ENCODE measurements at regions not wholly inside any gene's neighbourhood (a gene's known extent, or its start where the extent isn't known, plus 50 kb on each side); places are given as distances from the start of the nearest gene placed in this dataset.

DNA sequence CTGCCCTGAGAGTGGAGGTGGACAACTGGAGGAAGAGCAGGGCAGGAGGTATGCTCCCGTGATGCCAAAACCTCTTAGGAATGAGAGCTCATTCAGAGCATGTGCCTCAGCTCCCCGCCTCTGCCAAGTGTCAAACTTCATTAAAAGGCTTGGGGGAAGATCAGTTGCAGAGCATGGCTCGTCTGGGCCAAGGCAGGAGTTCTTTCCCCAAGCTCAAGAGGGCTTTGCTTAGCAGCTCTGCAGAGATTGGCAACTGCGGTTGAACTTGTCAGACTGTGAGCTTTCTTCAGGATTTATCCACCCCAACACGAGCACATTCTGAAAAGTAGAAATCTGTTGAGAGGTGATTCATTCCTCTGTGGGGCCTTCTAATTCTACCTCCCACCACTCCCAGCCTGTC is 248.1 kb downstream of the HS3ST3A1 start:
- no peak for DNase-seq (ENCODE audit: low read depth)

DNA sequence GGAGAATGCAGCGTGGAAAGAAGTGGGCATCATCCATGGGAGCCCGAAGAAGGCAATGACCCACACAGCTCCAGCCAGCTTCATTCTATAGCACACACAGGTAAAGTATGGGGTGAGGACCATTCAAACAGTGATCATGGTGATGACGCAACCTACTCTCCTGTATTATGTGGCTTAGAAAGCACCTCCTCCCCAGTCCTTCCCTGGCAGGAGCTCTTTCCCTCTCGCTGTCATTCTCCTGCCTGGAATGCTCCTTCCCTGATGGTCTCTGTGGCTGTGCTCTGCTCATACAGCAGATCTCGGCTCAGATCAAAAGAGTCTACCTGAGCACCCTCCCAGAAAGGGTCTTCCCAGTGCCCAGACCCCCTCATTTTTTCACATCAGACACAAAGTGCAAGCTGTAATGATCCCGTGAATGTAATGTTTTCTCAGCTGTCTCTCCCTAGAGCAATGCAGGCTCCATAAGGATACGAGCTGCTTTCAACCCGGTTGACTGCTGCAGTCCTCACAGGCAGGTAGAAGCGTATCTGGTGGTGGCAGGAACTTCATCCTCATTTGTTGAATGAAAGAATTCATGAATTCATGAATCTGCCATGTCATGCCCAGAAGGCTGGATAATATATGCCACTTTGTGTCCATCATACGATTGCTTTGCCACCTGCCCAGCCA is 248.8 kb downstream of the HS3ST3A1 start:
- no peak for DNase-seq (ENCODE audit: low read depth)

DNA sequence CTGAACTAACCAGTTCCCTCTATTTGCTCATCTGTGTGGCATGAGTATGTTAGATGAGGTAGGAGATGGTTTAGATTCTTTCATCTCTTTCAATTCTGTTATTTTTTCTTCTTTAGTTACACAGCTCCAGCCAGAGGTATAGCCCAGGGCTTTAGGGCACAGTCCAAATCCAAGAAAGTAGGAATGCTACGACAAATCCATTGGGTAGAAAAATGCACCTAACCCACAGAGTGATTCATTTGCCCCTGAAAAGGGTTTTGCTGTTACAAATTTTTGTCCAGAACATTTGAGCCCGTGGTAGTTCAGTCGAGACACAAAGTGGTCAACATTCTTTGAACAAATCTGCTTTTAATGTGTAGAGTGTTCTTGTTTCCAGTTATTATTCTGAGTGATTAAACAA is 250.7 kb downstream of the HS3ST3A1 start:
- peak; percentile 19 for DNase-seq (ENCODE audit: low read depth)

DNA sequence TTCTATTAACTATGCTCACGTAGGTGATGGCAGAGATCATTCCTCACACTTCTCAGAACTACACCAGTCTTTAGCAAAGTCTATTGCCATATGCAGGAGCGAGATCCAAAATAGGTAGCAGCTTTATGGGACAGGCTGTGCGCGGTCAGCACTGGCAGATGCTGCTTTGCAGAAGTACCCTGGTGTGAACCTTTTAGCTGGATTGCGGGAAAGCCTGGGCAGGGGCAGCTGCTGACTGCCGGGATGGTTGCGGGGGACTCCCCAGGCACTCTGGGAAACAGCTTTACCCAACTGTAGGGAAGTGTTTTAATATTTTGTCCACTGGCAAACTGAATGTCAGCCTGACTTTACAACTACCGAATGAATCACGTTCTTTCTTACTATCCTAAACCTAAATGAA is 251.3 kb downstream of the HS3ST3A1 start:
- no peak for DNase-seq (ENCODE audit: low read depth)

DNA sequence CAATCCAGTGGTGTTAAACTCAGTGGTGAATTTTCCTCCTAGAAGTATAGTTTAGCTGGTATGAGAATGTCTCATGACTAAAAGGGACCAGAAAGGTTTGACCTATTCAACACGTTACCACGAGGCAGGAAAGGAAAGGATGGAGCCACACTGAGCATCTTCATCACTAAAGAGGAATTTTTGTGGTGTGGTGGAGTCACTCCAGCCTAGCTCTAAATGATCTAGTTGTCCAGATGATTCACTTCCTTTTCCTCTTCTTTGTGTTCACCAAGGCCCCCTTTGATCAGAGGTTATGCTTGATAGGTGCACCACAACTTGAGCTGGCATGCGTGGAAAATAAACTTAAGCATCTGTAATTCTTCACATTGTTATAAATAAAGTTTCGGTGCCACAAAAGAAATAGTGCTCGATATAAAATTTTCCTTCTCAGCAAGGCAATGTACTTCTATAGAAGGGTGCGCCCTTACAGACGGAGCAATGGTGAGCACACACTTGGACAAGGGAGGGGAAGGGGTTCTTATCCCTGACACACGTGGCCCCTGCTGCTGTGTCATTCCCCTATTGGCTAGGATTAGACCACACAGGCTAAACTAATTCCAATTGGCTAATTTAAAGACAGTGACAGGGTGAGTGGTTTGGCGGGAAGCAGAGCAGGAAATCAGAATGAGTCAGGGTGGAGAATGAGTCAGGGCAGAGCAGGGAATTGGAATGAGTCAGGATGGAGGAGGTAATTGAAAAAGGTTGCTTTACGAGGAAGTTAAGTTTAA is 254.6 kb downstream of the HS3ST3A1 start:
- peak; percentile 87 for DNase-seq (ENCODE audit: low read depth)

DNA sequence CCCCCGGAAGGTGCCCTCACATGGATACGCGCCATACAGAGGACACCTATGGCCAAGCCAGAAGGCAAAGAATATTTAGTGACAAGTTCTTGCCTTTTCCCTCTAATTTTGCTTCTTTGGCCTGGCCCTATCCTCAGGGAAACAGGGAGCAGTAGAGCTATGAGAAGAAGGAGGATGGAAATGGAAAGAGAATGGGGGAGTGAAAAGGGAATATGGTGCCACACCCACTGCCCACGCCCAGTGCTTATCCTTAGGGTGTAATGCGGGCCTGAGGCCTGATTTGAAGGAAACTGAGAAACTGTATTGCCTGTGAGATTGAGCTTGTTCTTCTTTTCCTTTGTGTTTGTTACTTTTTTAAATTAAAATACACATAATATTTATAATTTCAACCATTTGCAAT is 255.1 kb downstream of the HS3ST3A1 start:
- no peak for DNase-seq (ENCODE audit: low read depth)

- peak; percentile 94 for DNase-seq (ENCODE audit: low read depth)
Observed at GRCh38 chr17:13346081-13346533, 255.6 kb downstream of the HS3ST3A1 start.

GRCh38 chr17:13338421-13338820 is 263.3 kb downstream of the HS3ST3A1 start:
- DNase-seq (ENCODE audit: low read depth): no peak

DNA sequence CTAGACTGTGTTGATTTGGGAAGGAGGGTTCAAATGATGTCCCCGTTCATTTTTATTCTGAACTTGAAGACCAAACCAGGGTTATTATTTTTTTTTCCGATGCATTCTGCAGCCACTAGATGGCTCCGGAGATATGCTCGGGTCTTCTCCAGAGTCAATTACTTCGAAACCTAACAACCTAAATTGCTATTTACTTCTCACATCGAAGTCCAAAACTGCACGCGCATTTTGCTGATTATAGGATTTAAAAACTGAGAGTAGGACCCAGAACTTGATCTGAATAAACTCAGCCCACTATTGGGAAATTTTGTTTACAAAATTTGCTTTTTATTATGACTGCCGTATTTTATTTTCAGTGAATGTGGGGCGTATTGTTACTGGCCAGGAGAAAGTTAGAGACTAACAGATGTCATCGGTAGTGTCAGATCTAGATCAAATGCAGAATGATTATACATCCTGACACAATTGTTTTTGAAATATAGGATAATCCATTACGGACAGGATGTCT is 263.8 kb downstream of the HS3ST3A1 start:
- DNase-seq (ENCODE audit: low read depth): peak; percentile 20

GRCh38 chr17:13337151-13337550 is 264.6 kb downstream of the HS3ST3A1 start:
- no peak for DNase-seq (ENCODE audit: low read depth)

GRCh38 chr17:13334374-13334773 is 267.4 kb downstream of the HS3ST3A1 start:
- no peak for DNase-seq (ENCODE audit: low read depth)

GRCh38 chr17:13333661-13334060 is 268.1 kb downstream of the HS3ST3A1 start:
- DNase-seq (ENCODE audit: low read depth): no peak

DNA sequence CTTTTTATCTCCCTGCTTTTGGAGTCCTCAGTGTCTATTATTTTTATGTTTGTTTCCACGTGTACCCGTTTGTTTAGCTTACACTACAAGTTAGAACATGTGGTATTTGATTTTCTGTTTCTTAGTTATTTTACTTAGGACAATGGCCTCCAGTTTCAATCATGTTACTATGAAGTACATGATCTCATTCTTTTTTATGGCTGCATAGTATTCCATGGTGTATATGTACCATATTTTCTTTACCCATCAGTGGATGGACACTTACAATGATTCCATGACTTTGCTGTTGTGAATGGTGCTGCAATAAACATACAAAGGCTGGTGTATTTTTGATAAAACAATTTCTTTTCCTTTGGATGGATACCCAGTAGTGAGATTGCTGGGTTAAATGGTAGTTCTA is 269.5 kb downstream of the HS3ST3A1 start:
- DNase-seq (ENCODE audit: low read depth): no peak

DNA sequence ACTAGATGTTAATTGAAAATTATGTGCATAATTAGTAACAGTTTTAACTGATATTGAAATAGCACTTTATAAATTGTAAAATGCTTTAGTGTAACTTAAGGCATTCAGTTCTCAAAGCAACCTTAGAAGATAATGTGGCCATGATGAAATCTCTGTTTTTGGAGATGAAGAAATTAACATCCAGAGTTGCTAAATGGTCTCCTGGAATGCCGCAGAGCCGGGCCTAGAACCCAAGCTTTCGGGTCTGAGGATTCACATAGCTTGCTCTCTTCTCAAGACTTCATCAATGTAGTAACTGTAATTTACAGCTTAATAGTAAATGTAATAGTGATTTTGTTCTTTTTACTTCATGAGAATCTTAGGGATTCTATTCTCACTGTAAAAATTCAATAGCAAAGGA is 272.3 kb downstream of the HS3ST3A1 start:
- DNase-seq (ENCODE audit: low read depth): no peak

GRCh38 chr17:13323990-13324389 is 277.7 kb downstream of the HS3ST3A1 start:
- DNase-seq (ENCODE audit: low read depth): no peak

DNA sequence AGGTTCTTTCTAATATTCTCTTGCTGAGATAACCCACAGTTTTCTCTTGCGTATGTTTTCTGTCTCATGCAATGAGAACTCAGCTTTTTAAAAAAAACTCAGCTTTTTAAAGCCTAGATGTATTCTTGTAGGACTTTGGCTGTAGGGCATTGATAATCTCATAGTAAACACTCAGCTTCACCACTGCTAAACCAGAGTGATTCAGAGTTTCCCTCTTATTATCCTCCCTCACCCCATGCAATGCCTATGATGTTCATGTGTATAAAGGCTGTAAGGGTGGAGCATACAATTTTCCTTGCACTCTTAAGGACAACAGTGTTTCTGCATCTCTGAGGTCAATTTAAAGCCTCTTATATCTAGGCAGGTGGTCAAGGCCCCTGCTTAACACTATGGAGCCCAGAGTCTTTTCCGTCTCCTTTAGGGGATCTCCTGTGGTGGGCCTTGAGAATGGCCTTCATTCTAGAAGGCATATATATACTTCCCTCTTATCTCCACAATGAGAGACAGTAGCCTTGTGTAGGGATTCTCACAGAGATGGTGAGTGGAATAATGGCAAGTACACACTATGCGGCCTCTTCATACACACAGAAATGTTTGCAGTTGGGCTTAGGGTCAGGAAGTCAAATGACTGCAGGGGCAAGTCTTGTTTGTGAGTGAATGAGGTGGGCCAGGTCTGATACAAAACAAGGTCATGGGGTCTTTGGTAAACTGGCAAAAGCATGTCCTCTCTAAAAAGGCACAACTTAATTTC is 279.6 kb downstream of the HS3ST3A1 start:
- no peak for DNase-seq (ENCODE audit: low read depth)

DNA sequence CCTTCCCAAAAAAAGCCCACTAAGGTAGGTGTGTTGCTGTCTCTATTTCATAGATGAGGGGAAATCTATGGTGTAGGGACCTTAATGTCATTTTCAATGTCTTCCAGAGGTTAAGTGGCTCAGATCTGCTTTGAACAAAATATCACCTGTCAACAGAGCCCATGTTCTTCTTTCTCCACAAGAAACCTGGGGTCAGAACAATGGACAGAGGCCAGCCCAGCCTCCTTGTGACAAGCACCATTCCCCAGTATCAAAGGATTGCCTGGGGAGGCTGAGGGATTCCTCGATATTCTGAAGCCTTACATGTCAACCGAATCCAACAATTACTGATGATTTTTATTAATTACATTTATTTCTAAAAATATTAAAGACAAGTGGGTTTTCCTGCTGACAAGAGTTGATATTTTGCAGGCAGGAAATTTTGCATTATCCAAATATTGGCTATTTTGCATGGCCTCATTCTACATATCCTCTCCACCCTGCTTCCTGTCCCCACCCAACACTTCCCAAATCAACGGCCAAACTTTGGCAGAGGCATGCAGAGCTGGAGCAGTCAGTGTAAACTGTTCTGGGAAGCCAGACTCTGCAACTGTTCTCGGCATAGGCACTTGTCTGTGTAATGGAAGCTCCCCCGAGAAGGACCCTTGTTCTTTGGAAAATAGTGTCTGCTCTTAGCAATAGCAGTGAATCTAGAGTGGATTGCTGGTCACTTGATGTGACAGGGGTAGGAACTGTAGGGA is 281.5 kb downstream of the HS3ST3A1 start:
- no peak for DNase-seq (ENCODE audit: low read depth)

DNA sequence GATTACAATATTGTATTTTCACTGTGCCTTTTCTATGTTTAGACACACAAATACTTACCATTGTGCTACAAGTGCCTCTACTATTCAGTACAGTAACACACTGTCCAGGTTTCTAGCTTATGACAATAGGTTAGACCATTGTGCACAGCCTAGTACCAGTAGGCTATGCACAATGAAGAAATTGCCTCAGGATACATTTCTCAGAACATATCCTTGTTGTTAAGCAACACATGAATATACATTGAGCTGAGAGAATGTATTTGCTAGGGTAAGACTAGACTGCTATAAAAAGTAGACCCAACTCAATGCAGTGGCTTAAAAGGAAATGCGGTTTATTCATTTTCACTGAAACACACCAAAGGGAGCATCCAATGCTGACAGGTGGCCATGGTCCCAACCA is 285.1 kb downstream of the HS3ST3A1 start:
- no peak for DNase-seq (ENCODE audit: low read depth)

DNA sequence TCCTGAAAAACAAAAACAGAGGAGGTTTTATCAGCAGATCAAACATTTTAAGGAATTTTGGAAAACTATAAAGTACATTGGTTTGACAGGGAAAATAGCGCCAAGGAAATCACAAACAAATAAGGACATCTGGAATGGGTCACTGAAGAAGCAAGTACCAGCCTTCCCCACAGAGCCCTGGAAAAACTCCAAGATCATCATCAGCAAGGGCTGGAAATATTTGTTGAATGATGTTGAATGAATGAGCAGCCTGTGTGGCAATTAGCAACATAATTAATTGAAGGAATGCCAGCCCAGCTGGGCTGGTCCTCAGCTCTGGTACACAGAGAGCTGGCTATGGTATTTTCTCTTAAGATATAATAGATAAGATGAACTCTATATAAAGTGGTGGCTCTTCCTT is 290.4 kb downstream of the HS3ST3A1 start:
- peak; percentile 67 for DNase-seq (ENCODE audit: low read depth)

- no peak for DNase-seq (ENCODE audit: low read depth)
Observed at GRCh38 chr17:13310858-13311257, 290.9 kb downstream of the HS3ST3A1 start.

- peak; percentile 27 for DNase-seq (ENCODE audit: low read depth)
Observed at GRCh38 chr17:13306310-13306962, 288.6 kb upstream of the ELAC2 start.

Data from GM04503 (cell line).